ENCODE measurements at regions not wholly inside any gene's neighbourhood (a gene's known extent, or its start where the extent isn't known, plus 50 kb on each side); places are given as distances from the start of the nearest gene placed in this dataset.

GRCh38 chr18:10245031-10245845 lies 209.2 kb upstream of the APCDD1 start:
- TF ChIP-seq CTCF (IDR thresholded peaks at IDR 0.05): no peak
- TF ChIP-seq POLR2A (IDR thresholded peaks at IDR 0.05): no peak
